Umbilical cord (tissue), 1 donor: ENCODE measurements at regions not wholly inside any gene's neighbourhood (a gene's known extent, or its start where the extent isn't known, plus 50 kb on each side); places are given as distances from the start of the nearest gene placed in this dataset.

ENCODE experiments used
- DNase-seq: peaks from one replicate; pipeline ENCODE4 v3.0.0-alpha.2; 2015; ENCODE audit warnings: low spot score

- DNase-seq, result no peak
Observed at GRCh38 chr1:87678266-87678665, 349.6 kb downstream of the LMO4 start.

GRCh38 chr1:87682565-87682964 is 353.9 kb downstream of the LMO4 start:
- no peak for DNase-seq

- DNase-seq, result no peak
Observed at GRCh38 chr1:87683196-87683956, 354.7 kb downstream of the LMO4 start.

- peak; percentile 57 for DNase-seq
Observed at GRCh38 chr1:87684194-87684593, 355.5 kb downstream of the LMO4 start.

GRCh38 chr1:87684713-87685205 is 356.1 kb downstream of the LMO4 start:
- DNase-seq, result peak; percentile 73

GRCh38 chr1:87685311-87686135 is 356.8 kb downstream of the LMO4 start:
- DNase-seq, result peak; percentile 56

GRCh38 chr1:87686136-87686495 is 357.4 kb downstream of the LMO4 start:
- peak; percentile 70 for DNase-seq

GRCh38 chr1:87686671-87687070 is 358.0 kb downstream of the LMO4 start:
- no peak for DNase-seq

- DNase-seq, result no peak
Observed at GRCh38 chr1:87688136-87688535, 359.5 kb downstream of the LMO4 start.

GRCh38 chr1:87689487-87689886 is 360.8 kb downstream of the LMO4 start:
- no peak for DNase-seq

- no peak for DNase-seq
Observed at GRCh38 chr1:87696483-87696882, 367.8 kb downstream of the LMO4 start.

- DNase-seq, result no peak
Observed at GRCh38 chr1:87702455-87702854, 373.8 kb downstream of the LMO4 start.

GRCh38 chr1:87705233-87705632 is 376.6 kb downstream of the LMO4 start:
- DNase-seq, result no peak

GRCh38 chr1:87706203-87706602 is 377.5 kb downstream of the LMO4 start:
- DNase-seq, result peak; percentile 78

- DNase-seq, result peak; percentile 83
Observed at GRCh38 chr1:87706779-87707228, 378.1 kb downstream of the LMO4 start.

GRCh38 chr1:87707411-87707810 is 378.7 kb downstream of the LMO4 start:
- no peak for DNase-seq

- DNase-seq, result peak; percentile 80
Observed at GRCh38 chr1:87712261-87713010, 383.8 kb downstream of the LMO4 start.

- no peak for DNase-seq
Observed at GRCh38 chr1:87714278-87714677, 385.6 kb downstream of the LMO4 start.

- no peak for DNase-seq
Observed at GRCh38 chr1:87715052-87715451, 386.4 kb downstream of the LMO4 start.

- DNase-seq, result no peak
Observed at GRCh38 chr1:87715471-87715870, 386.8 kb downstream of the LMO4 start.

GRCh38 chr1:87717157-87717670 is 388.5 kb downstream of the LMO4 start:
- no peak for DNase-seq
